GM21619 (cell line): ENCODE measurements at regions not wholly inside any gene's neighbourhood (a gene's known extent, or its start where the extent isn't known, plus 50 kb on each side); places are given as distances from the start of the nearest gene placed in this dataset.
"Not testable (repeated sequence)": the region's sequence is repeated elsewhere in the genome, so short reads cannot be mapped to it uniquely, and the experiment has no call there.

Source experiments
- ATAC-seq: cut with Tn5 transposase; IDR thresholded peaks from one replicate; pipeline ENCODE4 v1.9.1; 2021; ENCODE audit not compliant: unreplicated experiment

DNA sequence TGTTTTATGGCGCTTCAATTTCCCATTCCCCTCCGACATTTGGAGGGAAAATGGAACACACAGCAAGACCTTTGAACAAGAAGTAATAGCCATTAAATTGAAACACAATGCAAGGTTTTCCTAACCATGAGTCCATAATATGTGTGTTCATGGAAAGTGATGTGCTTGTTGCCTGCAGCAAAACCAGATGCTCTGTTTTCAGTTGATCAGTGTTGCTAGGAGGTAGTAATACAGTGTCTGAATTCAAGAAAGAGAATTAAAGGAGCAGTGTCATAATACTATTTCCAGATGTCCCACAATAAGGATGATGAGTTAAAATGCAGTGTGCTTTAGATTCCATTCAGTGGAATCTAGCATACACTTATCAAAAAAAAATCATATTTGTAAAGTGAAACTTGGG lies 637.4 kb upstream of the API5 start:
- no peak for ATAC-seq

DNA sequence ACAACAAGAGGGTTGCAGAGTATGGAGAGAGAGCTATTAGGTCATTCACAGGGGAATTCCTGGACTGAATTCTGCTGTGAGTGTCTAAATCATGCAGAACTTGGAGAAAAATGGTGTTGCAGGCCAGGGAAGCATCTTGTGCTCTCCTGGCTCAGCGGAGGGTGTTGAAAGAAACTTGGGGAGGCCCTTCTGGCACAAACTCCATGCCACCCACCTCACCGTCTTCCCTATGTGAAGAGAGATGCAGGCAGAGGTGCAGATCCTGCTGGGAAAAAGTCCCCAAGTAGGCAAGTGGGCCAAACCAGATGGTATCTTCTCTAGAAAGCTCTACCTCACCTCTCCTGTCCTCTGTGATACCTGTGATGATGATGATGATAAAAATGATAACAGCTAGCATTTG lies 604.3 kb upstream of the API5 start:
- ATAC-seq: no peak

DNA sequence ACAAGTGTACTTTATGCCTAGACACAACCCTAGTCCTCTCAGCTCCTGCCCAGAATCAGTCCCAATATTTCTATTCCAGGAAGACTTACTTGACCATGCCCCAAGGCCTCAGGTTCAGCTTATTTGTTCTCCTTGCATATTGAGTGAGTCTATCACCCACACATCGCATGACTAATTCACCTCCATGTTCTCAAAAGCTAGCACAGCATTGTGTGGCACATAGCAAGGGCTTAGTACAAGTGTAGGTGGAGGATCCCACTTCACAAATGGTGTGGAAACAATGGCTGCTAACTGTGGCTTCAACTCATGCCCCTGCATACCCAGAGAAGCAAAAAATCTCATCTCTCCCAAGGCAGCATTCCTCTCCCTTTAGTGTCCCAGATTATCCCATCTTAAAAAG lies 602.6 kb upstream of the API5 start:
- ATAC-seq: no peak

- ATAC-seq: no peak
These were observed 598.5 kb upstream of the API5 start for GRCh38 chr11:42713279-42713678.

- no peak for ATAC-seq
These were observed 598.0 kb upstream of the API5 start for GRCh38 chr11:42713753-42714152.

GRCh38 chr11:42720716-42721563 lies 590.9 kb upstream of the API5 start:
- no peak for ATAC-seq

DNA sequence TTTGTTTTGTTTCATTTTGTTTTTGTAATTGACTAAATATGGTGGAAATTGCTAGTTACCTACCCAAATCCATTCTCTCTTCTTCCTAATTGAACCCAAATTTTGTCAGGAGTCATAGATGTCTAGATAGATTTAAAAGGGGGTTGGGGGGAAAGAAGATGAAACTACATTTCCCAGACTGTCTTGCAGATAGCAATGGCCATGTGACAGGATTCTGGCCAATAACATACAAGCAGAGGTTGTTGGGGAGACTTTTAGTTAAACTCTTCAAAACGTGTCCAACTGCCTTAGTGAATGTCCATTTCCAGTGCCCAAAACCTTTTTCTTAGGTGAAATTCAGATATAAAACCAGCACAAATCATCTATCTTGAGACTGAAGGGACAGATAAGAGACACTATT lies 583.9 kb upstream of the API5 start:
- ATAC-seq: no peak

- no peak for ATAC-seq
These were observed 549.4 kb upstream of the API5 start for GRCh38 chr11:42762348-42762747.

DNA sequence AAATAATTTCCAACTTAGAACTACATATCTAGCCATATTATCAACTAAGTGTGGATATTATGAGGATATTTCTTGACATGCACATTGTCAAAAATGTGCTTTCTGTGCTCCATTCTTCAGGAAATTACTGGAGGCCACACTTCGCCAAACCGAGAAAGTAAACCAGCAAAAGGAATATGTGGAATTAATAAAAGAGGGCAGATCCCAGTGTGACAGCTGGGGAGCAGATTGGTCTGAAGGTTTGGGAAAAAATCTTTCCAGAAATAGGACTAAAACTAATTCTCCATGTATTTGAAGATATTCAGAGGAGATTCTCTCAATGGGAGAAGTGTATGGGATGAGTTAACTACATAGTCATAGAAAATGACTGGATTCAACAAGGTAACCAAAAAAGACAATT lies 546.9 kb upstream of the API5 start:
- ATAC-seq: no peak

DNA sequence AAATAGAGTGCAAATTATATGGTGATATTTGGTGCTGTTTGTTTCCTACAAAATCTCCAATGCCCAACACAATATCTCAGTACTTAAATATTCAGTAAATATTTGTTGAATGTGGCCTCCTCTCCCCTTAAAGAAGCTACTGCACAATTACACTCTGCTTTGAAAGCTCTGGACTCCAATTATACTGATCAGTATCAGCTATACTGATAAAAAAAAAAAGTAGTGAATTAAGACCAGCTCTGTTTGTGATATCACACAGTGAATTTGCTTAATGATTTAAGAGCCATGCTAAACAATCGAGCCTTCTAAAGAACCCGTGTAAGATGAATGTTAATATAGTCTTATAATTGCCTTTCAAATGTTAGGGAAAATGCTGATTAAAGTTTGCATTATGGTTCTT lies 543.2 kb upstream of the API5 start:
- no peak for ATAC-seq

- ATAC-seq: no peak
These were observed 541.2 kb upstream of the API5 start for GRCh38 chr11:42770444-42771065.

DNA sequence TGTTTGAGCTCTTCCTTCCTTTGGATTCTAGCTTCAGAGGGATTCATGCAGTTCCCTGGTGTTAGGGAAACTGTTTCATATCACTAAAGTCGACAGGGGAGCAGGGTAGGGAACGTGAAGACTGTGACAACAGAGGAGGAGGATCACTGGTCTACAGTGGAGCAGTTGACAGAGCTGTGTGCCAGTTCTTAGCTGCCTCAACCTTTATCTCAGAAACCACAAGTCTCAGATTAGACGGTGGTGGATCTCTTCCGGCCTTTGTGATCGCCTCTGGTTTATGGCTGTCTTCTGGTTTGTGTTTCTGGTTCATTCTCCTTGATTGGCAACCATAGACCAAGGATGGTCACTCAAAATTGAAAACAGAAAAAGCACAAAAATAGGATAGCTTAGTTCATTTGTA lies 538.9 kb upstream of the API5 start:
- ATAC-seq: no peak

DNA sequence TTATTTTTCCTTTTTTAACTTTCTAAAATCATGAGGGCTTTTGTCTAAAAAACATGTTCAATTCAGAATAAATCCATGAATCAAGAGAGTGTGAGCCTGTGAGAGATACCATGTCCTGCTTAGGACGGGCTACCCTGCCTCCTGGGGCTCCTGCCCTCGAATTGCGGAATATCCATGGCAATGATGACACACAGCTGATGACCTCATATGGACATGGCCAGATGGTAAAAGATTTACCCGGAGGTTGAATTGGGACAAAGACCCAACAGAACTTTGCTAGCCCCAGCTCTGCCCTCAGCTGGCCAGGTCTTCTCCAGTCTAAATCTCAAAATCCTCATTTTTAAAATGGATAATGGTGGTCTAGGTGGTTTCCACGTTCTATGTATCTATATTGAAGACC lies 538.1 kb upstream of the API5 start:
- ATAC-seq: no peak

DNA sequence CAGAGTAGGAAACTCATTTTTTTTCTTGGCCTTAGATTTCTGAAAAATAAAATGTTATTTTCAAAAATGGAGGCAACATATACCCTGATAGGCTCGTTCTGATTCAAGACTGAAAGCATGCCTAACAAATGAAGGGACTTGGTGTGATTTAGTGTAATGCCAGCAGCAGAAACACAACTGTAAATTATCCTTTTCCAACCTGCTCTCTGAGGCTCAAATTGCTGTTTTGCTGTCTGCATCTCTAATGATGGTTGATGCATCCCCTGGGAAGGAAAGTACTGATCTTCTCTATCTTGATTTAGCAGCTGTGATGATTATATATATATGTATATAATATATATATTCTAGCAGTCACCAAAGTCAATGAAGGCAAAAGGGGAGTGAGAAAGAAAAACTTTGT lies 537.2 kb upstream of the API5 start:
- no peak for ATAC-seq

DNA sequence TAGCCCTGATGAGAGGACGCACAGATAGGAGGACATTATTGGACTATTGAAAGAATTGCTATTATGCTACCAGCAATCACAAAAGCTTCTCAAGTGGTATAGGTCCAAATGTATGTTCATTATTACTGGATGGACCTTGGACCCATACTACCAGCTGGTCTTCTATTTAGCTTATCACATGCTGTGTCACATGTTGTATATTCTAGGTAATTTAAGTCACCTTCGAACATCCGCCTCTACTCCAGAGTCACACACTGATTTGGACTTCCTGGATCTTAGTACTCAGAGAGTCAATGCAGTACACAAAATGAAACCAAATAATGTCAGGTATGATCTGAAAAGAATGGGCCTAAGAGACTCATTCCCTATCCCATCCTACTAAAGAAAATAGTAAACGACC lies 534.0 kb upstream of the API5 start:
- ATAC-seq: no peak

DNA sequence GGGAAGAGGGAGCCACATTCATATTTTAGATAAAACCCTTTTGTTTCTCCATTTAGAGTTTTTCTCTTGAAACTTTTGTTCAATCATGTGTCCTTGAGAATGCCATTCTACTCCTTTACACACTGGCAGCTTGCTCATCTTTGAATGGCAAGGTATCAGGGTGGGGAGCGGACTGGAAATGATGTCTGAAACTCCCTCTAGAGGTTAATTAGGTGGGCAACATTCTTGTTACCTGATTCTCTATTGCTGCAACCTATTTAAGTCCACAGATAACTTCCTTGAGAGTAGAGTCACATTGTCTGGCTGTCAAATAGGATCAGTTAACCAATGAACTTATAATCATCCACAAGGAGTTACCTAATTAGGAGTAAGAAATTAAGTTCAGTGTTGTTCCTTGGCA lies 533.6 kb upstream of the API5 start:
- ATAC-seq: no peak

GRCh38 chr11:42779555-42779954 lies 532.2 kb upstream of the API5 start:
- no peak for ATAC-seq

- no peak for ATAC-seq
These were observed 524.8 kb upstream of the API5 start for GRCh38 chr11:42786981-42787380.

- ATAC-seq: not testable (repeated sequence)
These were observed 516.3 kb upstream of the API5 start for GRCh38 chr11:42795483-42795882.

DNA sequence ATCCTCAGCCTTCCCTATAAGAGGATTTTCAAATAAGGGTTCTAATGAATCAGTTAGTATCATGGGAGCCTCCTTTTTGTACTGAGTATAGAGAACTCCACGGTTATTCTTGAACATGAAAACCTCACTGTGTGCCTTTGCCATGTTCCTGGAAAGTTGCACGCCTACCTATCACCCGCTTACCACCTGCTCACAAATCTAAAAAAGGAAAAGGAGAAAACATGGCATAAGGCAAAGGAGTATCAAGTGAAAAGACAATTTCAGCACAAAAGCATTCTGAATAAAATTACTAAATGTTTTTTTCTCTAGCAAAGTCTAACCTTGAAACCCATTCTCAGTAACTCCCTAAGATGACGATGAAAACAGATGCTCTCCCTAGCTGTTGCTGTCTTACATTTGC lies 511.8 kb upstream of the API5 start:
- no peak for ATAC-seq

DNA sequence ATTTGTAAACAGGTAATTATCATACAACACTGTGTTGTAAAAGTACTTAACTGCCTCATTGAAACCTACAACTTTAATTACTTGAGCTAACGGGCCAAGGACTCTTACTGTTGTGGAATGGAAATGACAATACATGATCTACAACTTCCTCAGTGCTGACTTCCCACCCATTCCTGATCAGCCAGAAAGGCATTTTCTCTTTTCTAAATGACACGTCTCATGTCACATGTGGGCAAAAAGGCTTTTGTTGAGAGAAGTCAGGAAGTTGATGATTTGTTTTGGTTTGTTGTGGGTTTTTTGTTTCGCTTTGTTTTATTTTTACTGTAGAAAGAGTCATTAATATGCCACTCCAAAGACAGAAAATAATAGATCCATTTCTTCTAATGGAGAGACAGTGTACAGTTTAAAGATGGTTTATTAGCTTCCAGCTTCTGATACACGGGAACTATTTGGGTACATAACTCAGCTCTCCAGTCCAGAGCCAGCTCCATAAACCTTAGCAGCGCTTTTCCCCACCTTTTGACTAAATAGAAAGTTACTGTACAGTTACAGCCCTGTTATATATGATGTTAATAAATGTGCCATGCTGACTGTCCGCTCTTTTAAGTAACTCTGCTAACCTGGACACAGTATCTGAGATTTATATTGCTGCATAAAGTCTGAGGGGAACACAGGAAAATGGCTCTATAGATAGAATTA lies 509.4 kb upstream of the API5 start:
- no peak for ATAC-seq

DNA sequence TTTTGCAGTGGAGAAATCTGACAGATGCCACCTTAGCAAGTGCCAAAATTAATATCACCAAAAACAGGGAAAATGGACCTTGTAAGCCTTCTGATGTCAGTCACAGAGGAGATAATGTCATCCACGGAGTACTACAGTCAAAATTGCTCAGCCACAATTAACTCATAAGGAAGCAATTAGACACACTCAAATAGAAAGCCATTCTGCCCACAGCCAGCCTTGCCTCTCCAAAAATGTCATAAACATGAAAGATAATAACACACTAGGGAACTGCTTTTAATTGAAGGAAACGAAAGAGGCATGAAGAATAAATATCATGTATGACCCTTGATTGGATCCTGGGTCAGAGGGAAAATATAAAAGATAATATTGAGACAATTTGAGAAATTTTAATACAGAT lies 505.6 kb upstream of the API5 start:
- no peak for ATAC-seq
